Adrenal gland (tissue), 5 donors: ENCODE measurements at regions not wholly inside any gene's neighbourhood (a gene's known extent, or its start where the extent isn't known, plus 50 kb on each side); places are given as distances from the start of the nearest gene placed in this dataset.

ENCODE experiments used
- CTCF ChIP-seq, 6 experiments: fragments of 450-650 bp in 4 of 6; fragments of 200-600 bp in 2 of 6; sonication (generic) in 1 of 6; IDR thresholded peaks; 1 replicate in 5 of 6; 2 replicates in 1 of 6; pipeline versions ENCODE4 v1.5.1 to v1.8.0; 2016 to 2021; ENCODE audit warnings: antibody characterized with exemption in 6 of 6, mild to moderate bottlenecking in 2 of 6, moderate library complexity in 1 of 6
- POLR2A ChIP-seq, 2 donors: fragments of 450-650 bp; IDR thresholded peaks; one replicate each; pipeline ENCODE4 v1.6.1; 2017; ENCODE audit warnings: antibody characterized with exemption in 2 of 2, mild to moderate bottlenecking in 2 of 2, moderate library complexity in 1 of 2
- donor health status: DM: no; HTN: no; CAD: no.

GRCh38 chr3:182172534-182172933 is 460.8 kb downstream of the SOX2 start:
- TF ChIP-seq POLR2A (IDR thresholded peaks at IDR 0.05) (no peak), CTCF (IDR thresholded peaks at IDR 0.05) (no peak)
